HCT116 (cell line): ENCODE measurements at regions not wholly inside any gene's neighbourhood (a gene's known extent, or its start where the extent isn't known, plus 50 kb on each side); places are given as distances from the start of the nearest gene placed in this dataset.

Source experiments
- ATAC-seq: fragments of 200-7000 bp; cut with Tn5 transposase; 2 replicates; pipeline ENCODE4 v1.9.1; 2020; ENCODE audit warnings: mild to moderate bottlenecking, moderate library complexity
- BruUV-seq: library from RNA; stranded (reverse); fragments of 400-500 nt; replicated peaks from 2 replicates; lab custom pipeline; 2021; lab: Mats Ljungman, UMichigan
- CTCF ChIA-PET: fragments of 300-600 bp; sonication (Branson Sonifier 250); formaldehyde crosslinking; loops from one replicate; lab custom pipeline; 2021; ENCODE audit warnings: antibody characterized with exemption; lab: Charles Lee
- POLR2A ChIA-PET: fragments of 300-600, 350-600 bp; sonication (Branson Sonifier 250); formaldehyde crosslinking; loops from one replicate; lab custom pipeline; 2021; ENCODE audit warnings: antibody characterized with exemption; lab: Charles Lee
- RAD21 ChIA-PET, 2 experiments: fragments of 300-600 bp; sonication (Branson Sonifier 250); formaldehyde crosslinking; loops; one replicate each; lab custom pipeline; 2023; ENCODE audit warnings: low total read pairs in 2 of 2; ENCODE audit not compliant: uncharacterized antibody in 2 of 2, unreplicated experiment in 2 of 2, low non-redundant PET in 1 of 2; lab: Charles Lee
- DNase-seq: peaks from one replicate; pipeline ENCODE4 v3.0.0-alpha.2; 2010; ENCODE audit warnings: low read depth, low spot score
- H2AFZ ChIP-seq: fragments of 200-600 bp; shearing (Covaris generic), sonication (generic); 2 replicates; pipeline ENCODE4 v1.6.1; 2017; ENCODE audit warnings: low read depth, mixed run types, mixed read lengths, antibody characterized with exemption, low read length; ENCODE audit not compliant: poor library complexity, severe bottlenecking
- H3K27ac ChIP-seq: 2 replicates; pipeline ENCODE4 v1.5.1; 2012; ENCODE audit warnings: low read depth, low read length
- H3K27me3 ChIP-seq: fragments of 200-600 bp; sonication (generic); 2 replicates; pipeline ENCODE4 v1.6.1; 2016; ENCODE audit warnings: mixed run types, low read length, mixed read lengths; ENCODE audit not compliant: insufficient read depth
- H3K36me3 ChIP-seq, 2 experiments: fragments of 200-500 bp in 1 of 2; fragments of 200-600 bp in 1 of 2; sonication (Bioruptor generic) in 1 of 2; sonication (generic) in 1 of 2; 2 replicates each; pipeline versions ENCODE4 v1.5.1 to v1.6.1; 2014 to 2016; ENCODE audit warnings: low read length in 2 of 2, inconsistent platforms in 1 of 2, mixed read lengths in 1 of 2, mixed run types in 1 of 2; ENCODE audit not compliant: insufficient read depth in 2 of 2, control insufficient read depth in 1 of 2
- H3K4me1 ChIP-seq, 2 experiments: fragments of 200-600 bp in 1 of 2; sonication (generic) in 1 of 2; 2 replicates each; pipeline versions ENCODE4 v1.5.1 to v1.6.1; 2012 to 2017; ENCODE audit warnings: low read length in 2 of 2, inconsistent platforms in 1 of 2, mild to moderate bottlenecking in 1 of 2, mixed read lengths in 1 of 2, mixed run types in 1 of 2, moderate library complexity in 1 of 2; ENCODE audit not compliant: insufficient read depth in 2 of 2, control insufficient read depth in 1 of 2
- H3K4me2 ChIP-seq: fragments of 200-600 bp; sonication (generic); 2 replicates; pipeline ENCODE4 v1.6.1; 2017; ENCODE audit warnings: mixed run types, low read length, mixed read lengths
- H3K4me3 ChIP-seq, 2 experiments: fragments of 200-600 bp in 1 of 2; sonication (generic) in 1 of 2; replicated peaks in 1 of 2; 2 replicates each; pipeline ENCODE4 v1.5.1; 2011 to 2016; ENCODE audit warnings: low read length in 2 of 2, control low read depth in 1 of 2, low read depth in 1 of 2, mild to moderate bottlenecking in 1 of 2, mixed read lengths in 1 of 2, mixed run types in 1 of 2
- H3K79me2 ChIP-seq: fragments of 200-600 bp; sonication (generic); 2 replicates; pipeline ENCODE4 v1.6.1; 2017; ENCODE audit warnings: mild to moderate bottlenecking, mixed run types, low read length, moderate library complexity, mixed read lengths; ENCODE audit not compliant: insufficient read depth
- H3K9ac ChIP-seq: fragments of 200-600 bp; sonication (generic); 2 replicates; pipeline ENCODE4 v1.6.1; 2016; ENCODE audit warnings: low read length, mixed read lengths
- H3K9me2 ChIP-seq: fragments of 200-600 bp; sonication (generic), shearing (Covaris generic); 2 replicates; pipeline ENCODE4 v1.6.1; 2017; ENCODE audit warnings: mixed run types, mild to moderate bottlenecking, moderate library complexity; ENCODE audit not compliant: insufficient read depth
- H3K9me3 ChIP-seq, 2 experiments: fragments of 200-500 bp in 1 of 2; fragments of 200-600 bp in 1 of 2; sonication (Bioruptor generic) in 1 of 2; sonication (generic) in 1 of 2; 2 replicates each; pipeline ENCODE4 v1.6.1; 2014 to 2017; ENCODE audit warnings: low read length in 2 of 2, mixed read lengths in 2 of 2, inconsistent platforms in 1 of 2, low read depth in 1 of 2, mild to moderate bottlenecking in 1 of 2, mixed run types in 1 of 2, moderate library complexity in 1 of 2; ENCODE audit not compliant: control insufficient read depth in 1 of 2, insufficient read depth in 1 of 2
- H4K20me1 ChIP-seq: fragments of 200-600 bp; sonication (generic), shearing (Covaris generic); 2 replicates; pipeline ENCODE4 v1.6.1; 2017; ENCODE audit warnings: mixed run types, mild to moderate bottlenecking, moderate library complexity; ENCODE audit not compliant: insufficient read depth
- CTCF ChIP-seq, 3 experiments: fragments of 200-600 bp in 1 of 3; sonication (generic) in 1 of 3; IDR thresholded peaks in 2 of 3; conservative IDR thresholded peaks in 1 of 3; 2 replicates each; pipeline ENCODE4 v1.5.1; 2012 to 2017; ENCODE audit warnings: low read depth in 2 of 3, low read length in 2 of 3, antibody characterized with exemption in 1 of 3, borderline replicate concordance in 1 of 3, control low read depth in 1 of 3, mild to moderate bottlenecking in 1 of 3, mixed read lengths in 1 of 3, mixed run types in 1 of 3, moderate library complexity in 1 of 3; ENCODE audit not compliant: insufficient read depth in 1 of 3
- POLR2AphosphoS5 ChIP-seq: IDR thresholded peaks from 2 replicates; pipeline ENCODE4 v1.6.1; 2011; ENCODE audit warnings: mild to moderate bottlenecking, low read depth, low read length, moderate library complexity
- ZBTB33 ChIP-seq: IDR thresholded peaks from 2 replicates; pipeline ENCODE4 v1.6.1; 2011; ENCODE audit warnings: mild to moderate bottlenecking, low read length, moderate library complexity; ENCODE audit not compliant: insufficient replicate concordance; ENCODE audit errors: extremely low read depth
- intact Hi-C: fragments of 100-400 bp; cut with micrococcal nuclease; formaldehyde crosslinking; loops from 2 replicates; pipeline ENCODE4 v1.10.0; 2022
- TF ChIP-seq, protein P1 (sequence below): IDR thresholded peaks from 2 replicates; pipeline ENCODE4 v1.6.1; 2012
- TF ChIP-seq, protein P2 (sequence below): IDR thresholded peaks from 2 replicates; pipeline ENCODE4 v1.6.1; 2012

DNA sequence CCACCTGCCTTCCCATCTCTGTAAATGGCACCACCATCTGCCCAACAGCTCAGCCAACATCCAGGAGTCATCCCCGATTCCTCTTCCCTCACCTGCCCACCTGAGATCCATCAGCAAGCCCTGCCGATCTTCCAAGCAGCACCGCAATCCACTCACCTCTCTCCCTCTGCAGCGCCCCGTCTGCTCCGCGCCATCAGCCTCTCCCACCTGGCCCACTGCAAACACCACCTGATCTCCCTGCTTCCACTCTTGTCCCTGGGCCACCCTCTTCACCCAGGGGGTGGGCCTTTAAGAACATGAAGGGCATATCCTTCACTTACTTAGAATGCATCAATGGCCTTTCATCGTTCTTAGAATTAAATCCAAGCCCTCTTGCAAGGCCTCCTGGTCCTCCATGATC is 457.3 kb upstream of the SULF2 start (continued):
- TF ChIP-seq, protein P1, sequence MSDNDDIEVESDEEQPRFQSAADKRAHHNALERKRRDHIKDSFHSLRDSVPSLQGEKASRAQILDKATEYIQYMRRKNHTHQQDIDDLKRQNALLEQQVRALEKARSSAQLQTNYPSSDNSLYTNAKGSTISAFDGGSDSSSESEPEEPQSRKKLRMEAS: no peak
- TF ChIP-seq ZBTB33: no peak

DNA sequence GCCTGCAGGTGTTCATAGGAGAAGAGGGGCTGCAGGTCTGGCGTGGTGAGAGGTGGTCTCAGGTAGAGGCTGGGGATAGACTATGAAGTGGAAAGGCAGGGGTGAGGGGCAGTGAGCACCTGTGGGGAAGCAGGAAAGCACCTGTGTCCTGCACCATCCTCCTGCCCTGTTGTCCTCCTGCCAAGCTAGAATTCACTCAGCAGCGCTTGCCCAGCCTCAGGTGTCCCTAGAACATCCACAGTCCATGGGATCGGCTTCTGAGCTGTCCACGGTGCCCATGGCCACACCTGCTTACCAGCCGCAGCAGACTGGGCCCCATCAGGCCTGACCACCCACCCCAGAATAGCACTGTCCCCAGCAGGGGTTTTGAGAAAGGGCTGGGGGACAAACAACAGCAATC is 456.2 kb upstream of the SULF2 start:
- no peak for DNase-seq
- intact Hi-C loops: no loop called here
- no peaks in the 10 kb centered on the region for H3K9me2 ChIP-seq
- no peak for ATAC-seq
- no peak overlapping the region for H2AFZ ChIP-seq
- H3K27me3 ChIP-seq: peaks cover 21% of the 10 kb centered on the region; the same call in 1 of the 2 replicates
- no peak overlapping the region for H3K9ac ChIP-seq
- ChIA-PET POLR2A (no interaction called here), CTCF (no interaction called here), RAD21 (no interaction called here)
- no peak overlapping the region for H3K27ac ChIP-seq
- no peaks in the 10 kb centered on the region for H3K4me1 ChIP-seq
- H3K36me3 ChIP-seq: no peaks in the 10 kb centered on the region
- TF ChIP-seq, protein P2, sequence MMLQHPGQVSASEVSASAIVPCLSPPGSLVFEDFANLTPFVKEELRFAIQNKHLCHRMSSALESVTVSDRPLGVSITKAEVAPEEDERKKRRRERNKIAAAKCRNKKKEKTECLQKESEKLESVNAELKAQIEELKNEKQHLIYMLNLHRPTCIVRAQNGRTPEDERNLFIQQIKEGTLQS: no peak
- 0 out of 6 replicates have a peak, but pooled peaks of 1 of the 3 experiments have one; percentile 7 for TF ChIP-seq CTCF (IDR thresholded peaks at IDR 0.05 in 2 of 3, conservative IDR thresholded peaks at IDR 0.05 in 1 of 3; ENCODE audit: borderline replicate concordance in 1 of 3, insufficient read depth in 1 of 3, low read depth in 2 of 3, low read length in 2 of 3)
- TF ChIP-seq POLR2AphosphoS5: no peak
- TF ChIP-seq, all 23 proteins: peak for 1
- BruUV-seq: no TSS peak
- no peaks in the 10 kb centered on the region for H4K20me1 ChIP-seq
- no peaks in the 10 kb centered on the region for H3K9me3 ChIP-seq
- no peak overlapping the region for H3K4me3 ChIP-seq
- no peak overlapping the region for H3K4me2 ChIP-seq
- no peaks in the 10 kb centered on the region for H3K79me2 ChIP-seq
